ENCODE measurements at regions not wholly inside any gene's neighbourhood (a gene's known extent, or its start where the extent isn't known, plus 50 kb on each side); places are given as distances from the start of the nearest gene placed in this dataset.

GRCh38 chrX:39927380-39927779, 170.4 kb downstream of the BCOR start:
- DNase-seq (ENCODE audit: low read depth in 2 of 2, low spot score in 1 of 2): no peak

GRCh38 chrX:39928704-39929378, 168.9 kb downstream of the BCOR start:
- no peak for DNase-seq (ENCODE audit: low read depth in 2 of 2, low spot score in 1 of 2)

- no peak for DNase-seq (ENCODE audit: low read depth in 2 of 2, low spot score in 1 of 2)
Observed at GRCh38 chrX:39929379-39930025, 168.3 kb downstream of the BCOR start.

GRCh38 chrX:39930786-39931528, 166.8 kb downstream of the BCOR start:
- no peak for DNase-seq (ENCODE audit: low read depth in 2 of 2, low spot score in 1 of 2)

- DNase-seq (ENCODE audit: low read depth in 2 of 2, low spot score in 1 of 2): no peak
Observed at GRCh38 chrX:39931529-39932282, 166.1 kb downstream of the BCOR start.

GRCh38 chrX:39935411-39936064, 162.2 kb downstream of the BCOR start:
- no peak for DNase-seq (ENCODE audit: low read depth in 2 of 2, low spot score in 1 of 2)

- no peak for DNase-seq (ENCODE audit: low read depth in 2 of 2, low spot score in 1 of 2)
Observed at GRCh38 chrX:39936886-39937770, 160.6 kb downstream of the BCOR start.

GRCh38 chrX:39938466-39938865, 159.3 kb downstream of the BCOR start:
- no peak for DNase-seq (ENCODE audit: low read depth in 2 of 2, low spot score in 1 of 2)

- no peak for DNase-seq (ENCODE audit: low read depth in 2 of 2, low spot score in 1 of 2)
Observed at GRCh38 chrX:39939678-39940077, 158.1 kb downstream of the BCOR start.

GRCh38 chrX:39941332-39941920, 156.3 kb downstream of the BCOR start:
- DNase-seq (ENCODE audit: low read depth in 2 of 2, low spot score in 1 of 2): no peak

- no peak for DNase-seq (ENCODE audit: low read depth in 2 of 2, low spot score in 1 of 2)
Observed at GRCh38 chrX:39944416-39944815, 153.3 kb downstream of the BCOR start.

- DNase-seq (ENCODE audit: low read depth in 2 of 2, low spot score in 1 of 2): no peak
Observed at GRCh38 chrX:39945709-39946108, 152.0 kb downstream of the BCOR start.

GRCh38 chrX:39946822-39947221, 150.9 kb downstream of the BCOR start:
- DNase-seq (ENCODE audit: low read depth in 2 of 2, low spot score in 1 of 2): no peak

GRCh38 chrX:39948582-39948981, 149.2 kb downstream of the BCOR start:
- no peak for DNase-seq (ENCODE audit: low read depth in 2 of 2, low spot score in 1 of 2)

GRCh38 chrX:39950018-39950688, 147.6 kb downstream of the BCOR start:
- no peak for DNase-seq (ENCODE audit: low read depth in 2 of 2, low spot score in 1 of 2)

GRCh38 chrX:39952989-39953388, 144.8 kb downstream of the BCOR start:
- no peak for DNase-seq (ENCODE audit: low read depth in 2 of 2, low spot score in 1 of 2)

GRCh38 chrX:39953879-39954278, 143.9 kb downstream of the BCOR start:
- no peak for DNase-seq (ENCODE audit: low read depth in 2 of 2, low spot score in 1 of 2)

- no peak for DNase-seq (ENCODE audit: low read depth in 2 of 2, low spot score in 1 of 2)
Observed at GRCh38 chrX:39954851-39955250, 142.9 kb downstream of the BCOR start.

GRCh38 chrX:39955625-39956024, 142.1 kb downstream of the BCOR start:
- no peak for DNase-seq (ENCODE audit: low read depth in 2 of 2, low spot score in 1 of 2)
